ENCODE measurements at regions not wholly inside any gene's neighbourhood (a gene's known extent, or its start where the extent isn't known, plus 50 kb on each side); places are given as distances from the start of the nearest gene placed in this dataset.
"Not testable (repeated sequence)": the region's sequence is repeated elsewhere in the genome, so short reads cannot be mapped to it uniquely, and the experiment has no call there.

DNA sequence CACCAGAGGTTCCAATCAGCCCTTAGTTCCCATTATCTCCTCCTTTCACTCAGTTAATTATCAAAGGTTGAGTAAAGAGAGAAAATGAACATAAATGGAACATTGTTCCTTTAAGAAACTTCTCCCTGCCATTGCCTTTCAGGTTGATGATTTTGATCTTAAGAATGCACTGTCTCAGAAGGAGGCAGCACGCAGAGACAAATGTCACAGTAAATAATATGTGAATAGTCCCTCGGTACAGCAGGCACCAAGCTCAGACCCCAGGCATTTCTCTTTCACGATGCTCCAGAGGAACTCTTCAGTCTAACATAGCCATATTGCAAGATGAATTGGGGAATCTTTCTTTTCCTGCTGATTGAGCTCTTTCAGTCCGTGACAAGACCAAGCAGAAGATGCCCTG lies 435.3 kb upstream of the SPTLC3 start:
- Histone ChIP-seq H3K27ac (ENCODE audit: low read length) (no peak overlapping the region), H3K36me3 (ENCODE audit: control insufficient read depth, low read depth, low read length) (no peaks in the 10 kb centered on the region), H3K9me3 (ENCODE audit: control insufficient read depth, low read depth, low read length) (no peaks in the 10 kb centered on the region), H3K27me3 (ENCODE audit: control insufficient read depth, insufficient read depth, low read length) (no peaks in the 10 kb centered on the region), H3K9ac (ENCODE audit: low read length) (no peak overlapping the region), H3K4me1 (ENCODE audit: control insufficient read depth, low read depth, low read length) (no peaks in the 10 kb centered on the region), H3K4me3 (ENCODE audit: low read length) (no peak overlapping the region)

DNA sequence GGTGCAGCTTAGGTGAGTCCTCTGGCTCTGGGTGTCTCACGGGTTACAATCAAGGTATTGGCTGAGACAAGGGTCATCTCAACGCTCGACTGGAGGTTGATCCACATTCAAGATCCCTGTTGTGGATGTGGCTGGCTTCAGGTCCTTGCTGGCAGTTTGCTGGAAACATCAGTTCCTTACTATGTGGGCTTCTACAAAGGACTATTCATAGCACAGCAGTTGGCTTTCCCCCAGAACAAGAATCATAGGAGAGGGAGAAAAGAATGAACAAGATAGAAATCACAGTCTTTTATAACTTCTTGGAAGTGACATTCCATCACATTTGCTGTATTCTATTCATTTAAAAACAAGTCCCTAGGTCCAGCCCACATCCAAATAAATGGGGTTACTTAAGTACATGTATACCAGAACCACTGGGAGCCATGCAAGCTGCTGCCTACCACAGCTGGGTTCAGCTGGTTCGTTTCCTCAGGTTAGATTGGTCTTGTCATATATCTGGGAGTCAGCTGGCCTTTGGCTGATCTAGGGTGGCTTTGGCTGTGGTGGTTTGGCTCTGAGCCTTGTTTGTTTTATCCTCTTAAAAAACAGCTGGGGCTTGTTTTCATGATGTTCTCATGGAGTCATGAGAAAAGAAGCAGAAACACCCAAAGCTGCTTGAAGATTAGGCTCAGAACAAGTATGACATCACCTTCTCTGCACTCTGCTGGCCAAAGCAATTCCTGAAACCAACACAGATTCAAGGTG lies 433.2 kb upstream of the SPTLC3 start:
- Histone ChIP-seq H3K4me1 (ENCODE audit: control insufficient read depth, low read depth, low read length) (no peaks in the 10 kb centered on the region), H3K27me3 (ENCODE audit: control insufficient read depth, insufficient read depth, low read length) (no peaks in the 10 kb centered on the region), H3K9me3 (ENCODE audit: control insufficient read depth, low read depth, low read length) (no peaks in the 10 kb centered on the region), H3K27ac (ENCODE audit: low read length) (no peak overlapping the region), H3K4me3 (ENCODE audit: low read length) (no peak overlapping the region), H3K9ac (ENCODE audit: low read length) (no peak overlapping the region), H3K36me3 (ENCODE audit: control insufficient read depth, low read depth, low read length) (no peaks in the 10 kb centered on the region)

DNA sequence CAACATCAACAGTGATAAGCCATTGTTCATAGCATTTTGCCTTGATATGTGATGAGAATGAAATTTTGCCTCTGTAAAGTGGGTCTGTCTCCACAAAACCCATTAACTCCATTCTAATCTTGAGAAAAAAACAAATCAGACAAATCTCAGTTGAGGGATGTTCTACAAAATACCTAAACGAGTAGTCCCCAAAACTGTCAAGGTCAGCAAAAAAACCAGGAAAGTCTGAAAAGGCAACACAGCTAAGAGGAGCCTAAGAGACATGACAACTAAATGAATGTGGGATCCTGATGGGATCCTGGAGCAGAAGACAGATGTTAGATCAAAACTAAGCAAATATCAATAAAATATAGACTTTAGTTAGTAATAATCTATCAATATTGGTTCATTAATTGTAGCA lies 431.6 kb upstream of the SPTLC3 start:
- Histone ChIP-seq H3K4me3 (ENCODE audit: low read length) (no peak overlapping the region), H3K36me3 (ENCODE audit: control insufficient read depth, low read depth, low read length) (no peaks in the 10 kb centered on the region), H3K27me3 (ENCODE audit: control insufficient read depth, insufficient read depth, low read length) (no peaks in the 10 kb centered on the region), H3K27ac (ENCODE audit: low read length) (no peak overlapping the region), H3K9ac (ENCODE audit: low read length) (no peak overlapping the region), H3K9me3 (ENCODE audit: control insufficient read depth, low read depth, low read length) (no peaks in the 10 kb centered on the region), H3K4me1 (ENCODE audit: control insufficient read depth, low read depth, low read length) (no peaks in the 10 kb centered on the region)

DNA sequence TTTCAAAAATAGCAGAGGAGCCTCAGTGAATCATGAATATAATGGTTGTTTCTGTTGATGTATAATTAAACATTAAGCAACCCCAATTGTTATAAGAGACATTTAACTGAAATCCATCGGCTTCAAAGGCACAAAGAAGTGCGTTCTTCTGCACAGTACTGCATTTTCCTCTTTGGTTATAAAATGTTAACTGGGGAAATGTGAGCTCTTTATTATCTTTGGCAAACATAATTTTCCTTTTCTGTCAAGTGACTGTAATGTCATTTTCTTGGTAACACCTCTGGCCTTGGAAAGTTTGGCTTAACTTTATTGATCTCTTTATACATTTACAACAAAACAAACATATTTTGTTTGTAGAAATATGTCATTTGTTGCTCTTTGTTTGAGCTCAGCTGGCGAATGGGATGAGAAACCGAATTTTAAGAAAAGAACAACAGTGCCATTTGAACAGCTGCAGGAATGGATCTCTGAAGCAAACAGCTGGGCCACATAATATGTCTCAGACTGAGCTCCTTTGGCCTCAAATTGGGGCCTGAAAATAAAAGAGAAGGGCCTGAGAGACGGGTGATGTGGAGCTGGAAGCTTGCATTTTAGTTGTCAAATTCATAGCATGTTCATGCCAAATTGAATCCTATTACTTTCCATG lies 427.0 kb upstream of the SPTLC3 start:
- Histone ChIP-seq H3K27me3 (ENCODE audit: control insufficient read depth, insufficient read depth, low read length) (no peaks in the 10 kb centered on the region), H3K9me3 (ENCODE audit: control insufficient read depth, low read depth, low read length) (no peaks in the 10 kb centered on the region), H3K4me1 (ENCODE audit: control insufficient read depth, low read depth, low read length) (no peaks in the 10 kb centered on the region), H3K9ac (ENCODE audit: low read length) (no peak overlapping the region), H3K27ac (ENCODE audit: low read length) (no peak overlapping the region), H3K4me3 (ENCODE audit: low read length) (no peak overlapping the region), H3K36me3 (ENCODE audit: control insufficient read depth, low read depth, low read length) (no peaks in the 10 kb centered on the region)

DNA sequence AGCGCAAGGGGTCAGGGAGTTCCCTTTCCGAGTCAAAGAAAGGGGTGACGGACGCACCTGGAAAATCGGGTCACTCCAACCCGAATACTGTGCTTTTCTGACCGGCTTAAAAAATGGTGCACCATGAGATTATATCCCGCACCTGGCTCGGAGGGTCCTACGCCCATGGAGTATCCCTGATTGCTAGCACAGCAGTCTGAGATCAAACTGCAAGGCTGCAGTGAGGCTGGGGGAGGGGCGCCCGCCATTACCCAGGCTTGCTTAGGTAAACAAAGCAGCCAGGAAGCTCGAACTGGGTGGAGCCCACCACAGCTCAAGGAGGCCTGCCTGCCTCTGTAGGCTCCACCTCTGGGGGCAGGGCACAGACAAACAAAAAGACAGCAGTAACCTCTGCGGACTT lies 426.1 kb upstream of the SPTLC3 start:
- H3K36me3 ChIP-seq (ENCODE audit: control insufficient read depth, low read depth, low read length); H3K4me3 ChIP-seq (ENCODE audit: low read length); H3K9me3 ChIP-seq (ENCODE audit: control insufficient read depth, low read depth, low read length); H3K27me3 ChIP-seq (ENCODE audit: control insufficient read depth, insufficient read depth, low read length); H3K27ac ChIP-seq (ENCODE audit: low read length); H3K9ac ChIP-seq (ENCODE audit: low read length); H3K4me1 ChIP-seq (ENCODE audit: control insufficient read depth, low read depth, low read length): not testable (repeated sequence)

DNA sequence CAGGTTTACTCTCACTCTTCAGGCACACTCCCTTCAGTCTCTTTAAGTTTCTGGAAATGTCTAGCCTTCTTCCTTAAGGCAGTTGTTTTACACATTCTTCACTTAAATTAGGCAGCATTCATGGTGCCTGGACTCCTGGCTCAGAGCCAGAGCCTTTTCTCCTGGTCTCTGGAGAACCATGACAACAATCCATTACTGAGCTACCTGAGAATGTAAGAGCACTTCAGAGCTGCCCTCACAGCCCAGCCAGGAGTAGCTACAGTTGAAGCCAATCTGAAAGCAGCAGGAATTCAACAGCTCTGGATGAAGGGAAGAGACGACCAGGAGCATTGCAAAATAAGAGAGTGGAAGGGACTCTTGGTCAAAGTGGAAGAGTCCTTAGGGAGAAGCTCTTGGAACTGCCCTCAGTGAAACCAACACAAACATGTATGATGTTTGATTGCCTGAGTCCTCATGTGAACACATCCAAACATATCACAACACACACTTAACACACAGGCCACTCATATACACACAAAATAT lies 416.8 kb upstream of the SPTLC3 start:
- no peaks in the 10 kb centered on the region for H3K9me3 ChIP-seq (ENCODE audit: control insufficient read depth, low read depth, low read length)
- no peaks in the 10 kb centered on the region for H3K36me3 ChIP-seq (ENCODE audit: control insufficient read depth, low read depth, low read length)
- H3K4me1 ChIP-seq (ENCODE audit: control insufficient read depth, low read depth, low read length) = peaks cover 3% of the 10 kb centered on the region
- no peak overlapping the region for H3K27ac ChIP-seq (ENCODE audit: low read length)
- H3K9ac ChIP-seq (ENCODE audit: low read length) = no peak overlapping the region
- no peaks in the 10 kb centered on the region for H3K27me3 ChIP-seq (ENCODE audit: control insufficient read depth, insufficient read depth, low read length)
- no peak overlapping the region for H3K4me3 ChIP-seq (ENCODE audit: low read length)

DNA sequence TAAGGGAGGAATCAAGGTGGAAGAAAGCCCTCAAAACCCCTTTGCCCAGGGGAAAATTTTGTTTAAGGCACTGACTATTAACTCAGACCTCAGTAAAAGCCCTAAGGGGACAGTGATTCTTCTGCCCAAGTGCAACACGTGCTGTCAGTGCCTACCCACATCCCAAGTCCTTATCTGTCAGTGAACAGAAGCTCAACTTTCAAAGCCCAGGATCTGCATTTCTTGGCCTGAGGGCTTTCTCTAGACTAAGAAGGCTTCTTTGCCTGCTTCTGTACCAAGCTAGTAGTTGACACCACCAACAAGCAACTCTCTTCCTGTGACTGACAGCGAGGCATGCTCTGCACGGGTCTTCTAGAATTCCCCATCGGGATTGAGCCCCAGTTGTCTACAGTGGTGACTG lies 416.0 kb upstream of the SPTLC3 start:
- Histone ChIP-seq H3K27ac (ENCODE audit: low read length) (no peak overlapping the region), H3K36me3 (ENCODE audit: control insufficient read depth, low read depth, low read length) (no peaks in the 10 kb centered on the region), H3K27me3 (ENCODE audit: control insufficient read depth, insufficient read depth, low read length) (no peaks in the 10 kb centered on the region), H3K9me3 (ENCODE audit: control insufficient read depth, low read depth, low read length) (no peaks in the 10 kb centered on the region), H3K9ac (ENCODE audit: low read length) (no peak overlapping the region), H3K4me1 (ENCODE audit: control insufficient read depth, low read depth, low read length) (peaks cover 3% of the 10 kb centered on the region), H3K4me3 (ENCODE audit: low read length) (no peak overlapping the region)

DNA sequence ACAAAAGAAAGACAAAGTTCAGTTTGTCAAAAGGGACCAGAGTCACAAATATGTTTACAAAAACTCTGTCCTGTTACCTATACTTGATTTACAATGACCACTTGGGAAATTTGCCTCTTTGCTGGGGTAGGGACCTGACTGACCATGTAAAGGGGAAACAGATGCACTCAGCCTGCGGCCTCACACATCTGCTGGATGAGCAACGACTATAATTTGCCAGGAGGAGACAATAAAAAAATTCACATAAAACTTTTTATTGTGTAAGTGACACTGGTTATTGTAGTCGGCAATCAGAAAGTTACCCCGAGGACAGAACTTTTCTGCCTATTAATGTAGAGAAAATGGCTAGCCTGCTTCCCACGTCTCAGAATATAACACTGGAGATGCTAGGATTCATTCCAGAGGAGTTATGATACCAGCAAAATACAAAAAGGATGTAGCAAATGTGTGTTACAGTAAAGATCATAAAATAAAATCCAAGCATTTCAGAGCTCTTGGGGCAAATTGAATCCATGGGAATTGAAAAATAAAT lies 415.4 kb upstream of the SPTLC3 start:
- Histone ChIP-seq H3K9ac (ENCODE audit: low read length) (no peak overlapping the region), H3K27me3 (ENCODE audit: control insufficient read depth, insufficient read depth, low read length) (no peaks in the 10 kb centered on the region), H3K27ac (ENCODE audit: low read length) (no peak overlapping the region), H3K4me3 (ENCODE audit: low read length) (no peak overlapping the region), H3K9me3 (ENCODE audit: control insufficient read depth, low read depth, low read length) (no peaks in the 10 kb centered on the region), H3K36me3 (ENCODE audit: control insufficient read depth, low read depth, low read length) (no peaks in the 10 kb centered on the region), H3K4me1 (ENCODE audit: control insufficient read depth, low read depth, low read length) (peaks cover 3% of the 10 kb centered on the region)

DNA sequence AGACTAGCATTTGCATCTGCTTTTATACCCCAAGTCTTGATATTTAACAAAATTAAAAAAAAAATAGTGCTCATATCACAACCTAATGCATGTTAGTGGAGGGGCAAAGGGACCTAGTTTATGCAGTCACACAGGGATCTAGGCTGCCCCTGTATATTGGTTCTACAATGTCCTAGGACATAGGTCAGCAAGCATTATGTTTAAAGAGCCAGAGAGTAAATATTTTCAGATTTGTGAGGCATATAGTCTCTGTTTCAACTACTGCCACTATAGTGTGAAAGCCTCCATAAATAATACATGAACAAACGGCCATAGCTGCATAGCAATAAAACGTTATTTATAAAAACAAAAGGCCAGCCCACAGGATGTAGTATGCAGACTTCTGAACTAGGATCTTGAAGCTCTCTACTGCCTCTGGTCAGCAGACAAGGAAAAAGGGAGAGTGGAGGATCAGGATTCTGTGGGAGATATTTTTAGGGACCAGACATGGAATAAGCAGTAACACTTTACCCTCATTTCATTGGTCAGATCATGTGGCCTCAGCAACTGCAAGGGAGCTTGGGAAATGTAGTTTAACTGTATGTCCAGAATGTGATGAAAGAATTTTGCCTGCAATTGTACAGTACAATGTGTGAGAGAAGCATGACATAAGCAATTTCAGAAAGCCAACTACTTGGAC lies 414.2 kb upstream of the SPTLC3 start:
- Histone ChIP-seq H3K4me3 (ENCODE audit: low read length) (no peak overlapping the region), H3K9me3 (ENCODE audit: control insufficient read depth, low read depth, low read length) (no peaks in the 10 kb centered on the region), H3K4me1 (ENCODE audit: control insufficient read depth, low read depth, low read length) (peaks cover 3% of the 10 kb centered on the region), H3K9ac (ENCODE audit: low read length) (no peak overlapping the region), H3K27ac (ENCODE audit: low read length) (no peak overlapping the region), H3K36me3 (ENCODE audit: control insufficient read depth, low read depth, low read length) (no peaks in the 10 kb centered on the region), H3K27me3 (ENCODE audit: control insufficient read depth, insufficient read depth, low read length) (no peaks in the 10 kb centered on the region)

DNA sequence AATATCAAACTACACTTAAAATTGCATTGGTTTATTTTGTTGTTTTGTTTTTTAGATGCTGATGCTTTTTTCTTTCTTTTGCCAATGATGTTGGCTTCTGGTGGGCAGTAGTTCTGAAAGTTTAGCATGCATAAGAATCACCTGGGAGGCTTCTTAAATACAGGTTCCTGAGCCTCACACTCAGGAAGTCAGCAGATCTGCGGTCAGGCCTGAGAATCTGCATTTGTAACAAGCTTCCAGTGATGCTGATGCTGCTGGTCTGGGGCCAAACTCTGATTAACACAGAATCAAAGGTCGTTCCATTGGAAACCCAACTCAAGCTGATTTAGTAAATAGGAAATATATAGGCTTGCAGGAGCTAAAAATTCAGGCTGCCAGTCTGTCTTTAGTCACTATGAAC lies 412.9 kb upstream of the SPTLC3 start:
- Histone ChIP-seq H3K9ac (ENCODE audit: low read length) (no peak overlapping the region), H3K4me3 (ENCODE audit: low read length) (no peak overlapping the region), H3K36me3 (ENCODE audit: control insufficient read depth, low read depth, low read length) (no peaks in the 10 kb centered on the region), H3K4me1 (ENCODE audit: control insufficient read depth, low read depth, low read length) (peaks cover 3% of the 10 kb centered on the region), H3K27ac (ENCODE audit: low read length) (no peak overlapping the region), H3K9me3 (ENCODE audit: control insufficient read depth, low read depth, low read length) (no peaks in the 10 kb centered on the region), H3K27me3 (ENCODE audit: control insufficient read depth, insufficient read depth, low read length) (no peaks in the 10 kb centered on the region)

DNA sequence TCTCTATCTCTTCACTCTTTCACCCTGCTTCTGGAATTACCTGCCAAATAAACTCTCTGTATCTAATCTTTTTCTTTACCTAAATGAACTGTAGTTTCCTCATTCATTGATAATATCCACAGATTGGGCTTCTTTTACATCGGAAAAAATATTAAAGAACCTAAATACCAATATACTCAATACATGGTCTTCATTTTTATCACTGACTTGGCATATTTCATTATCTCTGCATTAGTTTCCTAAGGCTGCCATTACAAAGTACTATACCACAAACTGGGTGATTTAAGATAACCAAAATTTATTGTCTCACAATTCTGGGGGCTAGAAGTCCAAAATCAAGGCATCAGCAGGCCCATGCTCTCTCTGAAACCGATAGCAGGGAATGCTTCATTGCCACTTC lies 411.9 kb upstream of the SPTLC3 start:
- no peaks in the 10 kb centered on the region for H3K27me3 ChIP-seq (ENCODE audit: control insufficient read depth, insufficient read depth, low read length)
- no peak overlapping the region for H3K9ac ChIP-seq (ENCODE audit: low read length)
- peaks cover 3% of the 10 kb centered on the region for H3K4me1 ChIP-seq (ENCODE audit: control insufficient read depth, low read depth, low read length)
- H3K4me3 ChIP-seq (ENCODE audit: low read length) = no peak overlapping the region
- no peaks in the 10 kb centered on the region for H3K36me3 ChIP-seq (ENCODE audit: control insufficient read depth, low read depth, low read length)
- H3K9me3 ChIP-seq (ENCODE audit: control insufficient read depth, low read depth, low read length) = no peaks in the 10 kb centered on the region
- H3K27ac ChIP-seq (ENCODE audit: low read length) = no peak overlapping the region
